PFSK-1 (cell line): ENCODE measurements at regions not wholly inside any gene's neighbourhood (a gene's known extent, or its start where the extent isn't known, plus 50 kb on each side); places are given as distances from the start of the nearest gene placed in this dataset.

Experiments used
- FOXP2 ChIP-seq: optimal IDR thresholded peaks from 2 replicates; pipeline ENCODE3; 2011; ENCODE audit warnings: borderline replicate concordance, control low read depth, inconsistent platforms; ENCODE audit not compliant: insufficient read depth; ENCODE audit errors: extremely low read length, extremely low read depth
- SIN3A ChIP-seq: IDR thresholded peaks from 2 replicates; pipeline ENCODE4 v1.6.1; 2012; ENCODE audit warnings: mild to moderate bottlenecking, low read length, moderate library complexity, borderline replicate concordance; ENCODE audit not compliant: insufficient read depth
- TF ChIP-seq, protein P1 (sequence below), 2 experiments: IDR thresholded peaks; 2 replicates each; pipeline versions ENCODE4 v1.6.1 to v1.8.0; 2011 to 2012; ENCODE audit warnings: low read depth in 2 of 2, low read length in 2 of 2, control low read depth in 1 of 2, inconsistent platforms in 1 of 2, mild to moderate bottlenecking in 1 of 2, moderate library complexity in 1 of 2; ENCODE audit not compliant: insufficient read depth in 1 of 2

GRCh38 chr7:25389489-25390106 is 161.3 kb upstream of the NPVF start:
- TF ChIP-seq, protein P1, sequence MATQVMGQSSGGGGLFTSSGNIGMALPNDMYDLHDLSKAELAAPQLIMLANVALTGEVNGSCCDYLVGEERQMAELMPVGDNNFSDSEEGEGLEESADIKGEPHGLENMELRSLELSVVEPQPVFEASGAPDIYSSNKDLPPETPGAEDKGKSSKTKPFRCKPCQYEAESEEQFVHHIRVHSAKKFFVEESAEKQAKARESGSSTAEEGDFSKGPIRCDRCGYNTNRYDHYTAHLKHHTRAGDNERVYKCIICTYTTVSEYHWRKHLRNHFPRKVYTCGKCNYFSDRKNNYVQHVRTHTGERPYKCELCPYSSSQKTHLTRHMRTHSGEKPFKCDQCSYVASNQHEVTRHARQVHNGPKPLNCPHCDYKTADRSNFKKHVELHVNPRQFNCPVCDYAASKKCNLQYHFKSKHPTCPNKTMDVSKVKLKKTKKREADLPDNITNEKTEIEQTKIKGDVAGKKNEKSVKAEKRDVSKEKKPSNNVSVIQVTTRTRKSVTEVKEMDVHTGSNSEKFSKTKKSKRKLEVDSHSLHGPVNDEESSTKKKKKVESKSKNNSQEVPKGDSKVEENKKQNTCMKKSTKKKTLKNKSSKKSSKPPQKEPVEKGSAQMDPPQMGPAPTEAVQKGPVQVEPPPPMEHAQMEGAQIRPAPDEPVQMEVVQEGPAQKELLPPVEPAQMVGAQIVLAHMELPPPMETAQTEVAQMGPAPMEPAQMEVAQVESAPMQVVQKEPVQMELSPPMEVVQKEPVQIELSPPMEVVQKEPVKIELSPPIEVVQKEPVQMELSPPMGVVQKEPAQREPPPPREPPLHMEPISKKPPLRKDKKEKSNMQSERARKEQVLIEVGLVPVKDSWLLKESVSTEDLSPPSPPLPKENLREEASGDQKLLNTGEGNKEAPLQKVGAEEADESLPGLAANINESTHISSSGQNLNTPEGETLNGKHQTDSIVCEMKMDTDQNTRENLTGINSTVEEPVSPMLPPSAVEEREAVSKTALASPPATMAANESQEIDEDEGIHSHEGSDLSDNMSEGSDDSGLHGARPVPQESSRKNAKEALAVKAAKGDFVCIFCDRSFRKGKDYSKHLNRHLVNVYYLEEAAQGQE (IDR thresholded peaks at IDR 0.05; ENCODE audit: insufficient read depth in 1 of 2, low read depth in 2 of 2, low read length in 2 of 2) = no peak
- TF ChIP-seq SIN3A = no peak
- TF ChIP-seq FOXP2 = no peak
